Erythroblast (primary cell): ENCODE measurements at regions not wholly inside any gene's neighbourhood (a gene's known extent, or its start where the extent isn't known, plus 50 kb on each side); places are given as distances from the start of the nearest gene placed in this dataset.

Source experiments
- GATA1 ChIP-seq: IDR thresholded peaks from 2 replicates; pipeline ENCODE4 v1.6.1; 2011; ENCODE audit warnings: low read depth, mild to moderate bottlenecking, control low read depth, low read length, moderate library complexity
- POLR2A ChIP-seq: IDR thresholded peaks from 2 replicates; pipeline ENCODE4 v1.6.1; 2011; ENCODE audit warnings: mild to moderate bottlenecking, low read length

- TF ChIP-seq POLR2A, result no peak
- no peak for TF ChIP-seq GATA1
Measured at GRCh38 chr3:135771760-135772159, 193.8 kb upstream of the PPP2R3A start.
